Caco-2 (cell line): ENCODE measurements at regions not wholly inside any gene's neighbourhood (a gene's known extent, or its start where the extent isn't known, plus 50 kb on each side); places are given as distances from the start of the nearest gene placed in this dataset.

ENCODE experiments used
- BruUV-seq: library from RNA; stranded (reverse); fragments of 400-500 nt; replicated peaks from 2 replicates; lab custom pipeline; 2021; lab: Mats Ljungman, UMichigan
- CTCF ChIA-PET: fragments of 300-600 bp; sonication (Branson Sonifier 250); formaldehyde crosslinking; loops from one replicate; lab custom pipeline; 2022; ENCODE audit warnings: antibody characterized with exemption; lab: Charles Lee
- POLR2A ChIA-PET: fragments of 300-600 bp; sonication (Branson Sonifier 250); formaldehyde crosslinking; loops from one replicate; lab custom pipeline; 2022; ENCODE audit warnings: antibody characterized with exemption; lab: Charles Lee
- DNase-seq, 2 experiments: peaks; one replicate each; pipeline versions ENCODE4 v3.0.0 to v3.0.0-alpha.2; 2020 to 2022
- H3K27me3 ChIP-seq: replicated peaks from 2 replicates; pipeline ENCODE4 v1.6.0; 2011; ENCODE audit warnings: low read length; ENCODE audit not compliant: control insufficient read depth, insufficient read depth
- H3K36me3 ChIP-seq: 2 replicates; pipeline ENCODE4 v1.5.1; 2011; ENCODE audit warnings: low read length; ENCODE audit not compliant: control insufficient read depth, insufficient read depth
- H3K4me1 ChIP-seq: fragments of 250-450 bp; sonication (Bioruptor Pico); 2 replicates; pipeline ENCODE4 v1.5.1; 2020; ENCODE audit warnings: mild to moderate bottlenecking
- H3K4me3 ChIP-seq: 2 replicates; pipeline ENCODE4 v1.5.1; 2011; ENCODE audit warnings: low read depth, mild to moderate bottlenecking, control low read depth, low read length
- H3K9me3 ChIP-seq: fragments of 250-450 bp; sonication (Bioruptor Pico); 2 replicates; pipeline ENCODE4 v1.5.1; 2020; ENCODE audit warnings: mild to moderate bottlenecking, moderate library complexity
- H3K27ac Mint-ChIP-seq: one replicate; pipeline ENCODE4 v1.8.0; 2022; ENCODE audit warnings: mixed read lengths; ENCODE audit not compliant: unreplicated experiment
- H3K27me3 Mint-ChIP-seq: one replicate; pipeline ENCODE4 v1.8.0; 2022; ENCODE audit warnings: mixed read lengths; ENCODE audit not compliant: insufficient read depth, unreplicated experiment
- H3K36me3 Mint-ChIP-seq: one replicate; pipeline ENCODE4 v1.8.0; 2022; ENCODE audit warnings: mild to moderate bottlenecking, mixed read lengths; ENCODE audit not compliant: insufficient read depth, unreplicated experiment
- H3K4me1 Mint-ChIP-seq: one replicate; pipeline ENCODE4 v1.8.0; 2022; ENCODE audit warnings: low read depth, mixed read lengths; ENCODE audit not compliant: unreplicated experiment
- H3K4me3 Mint-ChIP-seq: one replicate; pipeline ENCODE4 v1.8.0; 2022; ENCODE audit warnings: mild to moderate bottlenecking, moderate library complexity, mixed read lengths; ENCODE audit not compliant: unreplicated experiment
- H3K9me3 Mint-ChIP-seq: one replicate; pipeline ENCODE4 v1.8.0; 2022; ENCODE audit warnings: mixed read lengths; ENCODE audit not compliant: unreplicated experiment
- CTCF ChIP-seq, 2 experiments: fragments of 200-600 bp in 1 of 2; IDR thresholded peaks; 1 replicate in 1 of 2; 2 replicates in 1 of 2; pipeline versions ENCODE4 v1.5.1 to v1.8.0; 2011 to 2022; ENCODE audit warnings: antibody characterized with exemption in 1 of 2, control low read depth in 1 of 2, inconsistent platforms in 1 of 2, low read depth in 1 of 2, low read length in 1 of 2, mild to moderate bottlenecking in 1 of 2, moderate library complexity in 1 of 2; ENCODE audit not compliant: insufficient read depth in 1 of 2, severe bottlenecking in 1 of 2, unreplicated experiment in 1 of 2
- intact Hi-C: fragments of 100-400 bp; cut with micrococcal nuclease; formaldehyde crosslinking; loops from one replicate; pipeline ENCODE4 v1.10.0; 2022; ENCODE audit not compliant: unreplicated experiment

- CTCF ChIA-PET = no interaction called here
- Histone ChIP-seq H3K36me3 (no peaks in the 10 kb centered on the region), H3K9me3 (no peaks in the 10 kb centered on the region), H3K4me3 (no peak overlapping the region), H3K27me3 (no peaks in the 10 kb centered on the region), H3K4me1 (no peaks in the 10 kb centered on the region)
- no peak for TF ChIP-seq CTCF (IDR thresholded peaks at IDR 0.05; ENCODE audit: insufficient read depth in 1 of 2, low read depth in 1 of 2, low read length in 1 of 2, severe bottlenecking in 1 of 2, unreplicated experiment in 1 of 2)
- H3K4me3 Mint-ChIP-seq = no peak overlapping the region
- no peaks in the 10 kb centered on the region for H3K4me1 Mint-ChIP-seq
- POLR2A ChIA-PET = no interaction called here
- peaks cover 4% of the 10 kb centered on the region for H3K27me3 Mint-ChIP-seq
- no peaks in the 10 kb centered on the region for H3K9me3 Mint-ChIP-seq
- intact Hi-C loops = no loop called here
- no peaks in the 10 kb centered on the region for H3K36me3 Mint-ChIP-seq
- no TSS peak for BruUV-seq
- no peak overlapping the region for H3K27ac Mint-ChIP-seq
- DNase-seq = no peak
These were observed 585.7 kb upstream of the TMEM132C start for GRCh38 chr12:127681151-127681754.

GRCh38 chr12:127685491-127685890 is 581.5 kb upstream of the TMEM132C start:
- Mint-ChIP-seq H3K9me3 (no peaks in the 10 kb centered on the region), H3K4me3 (no peak overlapping the region), H3K36me3 (no peaks in the 10 kb centered on the region), H3K27ac (no peak overlapping the region), H3K27me3 (peaks cover 4% of the 10 kb centered on the region), H3K4me1 (no peaks in the 10 kb centered on the region)
- H3K9me3 ChIP-seq = no peaks in the 10 kb centered on the region
- no peak for DNase-seq
- BruUV-seq = no TSS peak
- no peaks in the 10 kb centered on the region for H3K4me1 ChIP-seq
- intact Hi-C loops = no loop called here
- POLR2A ChIA-PET = no interaction called here
- CTCF ChIA-PET = no interaction called here
- H3K27me3 ChIP-seq = no peaks in the 10 kb centered on the region
- no peak overlapping the region for H3K4me3 ChIP-seq
- no peaks in the 10 kb centered on the region for H3K36me3 ChIP-seq
- TF ChIP-seq CTCF (IDR thresholded peaks at IDR 0.05; ENCODE audit: insufficient read depth in 1 of 2, low read depth in 1 of 2, low read length in 1 of 2, severe bottlenecking in 1 of 2, unreplicated experiment in 1 of 2) = no peak

- Histone ChIP-seq H3K36me3 (no peaks in the 10 kb centered on the region), H3K9me3 (no peaks in the 10 kb centered on the region), H3K27me3 (no peaks in the 10 kb centered on the region), H3K4me3 (no peak overlapping the region), H3K4me1 (no peaks in the 10 kb centered on the region)
- H3K9me3 Mint-ChIP-seq = no peaks in the 10 kb centered on the region
- intact Hi-C loops = no loop called here
- H3K4me1 Mint-ChIP-seq = no peaks in the 10 kb centered on the region
- BruUV-seq = no TSS peak
- H3K36me3 Mint-ChIP-seq = no peaks in the 10 kb centered on the region
- H3K27ac Mint-ChIP-seq = no peak overlapping the region
- no peak overlapping the region for H3K4me3 Mint-ChIP-seq
- TF ChIP-seq CTCF (IDR thresholded peaks at IDR 0.05; ENCODE audit: insufficient read depth in 1 of 2, low read depth in 1 of 2, low read length in 1 of 2, severe bottlenecking in 1 of 2, unreplicated experiment in 1 of 2) = no peak
- ChIA-PET POLR2A (no interaction called here), CTCF (no interaction called here)
- peaks cover 4% of the 10 kb centered on the region for H3K27me3 Mint-ChIP-seq
- no peak for DNase-seq
These were observed 581.0 kb upstream of the TMEM132C start for GRCh38 chr12:127685931-127686330.
